Gastrocnemius medialis (tissue), 4 donors: ENCODE measurements at regions not wholly inside any gene's neighbourhood (a gene's known extent, or its start where the extent isn't known, plus 50 kb on each side); places are given as distances from the start of the nearest gene placed in this dataset.

Source experiments
- ATAC-seq, 2 donors: fragments of 150-250 bp; one replicate each; pipeline ENCODE4 v1.9.1; 2016
- DNase-seq, 2 donors: peaks; one replicate each; pipeline ENCODE4 v3.0.0-alpha.2; 2019
- H3K27ac ChIP-seq, 4 donors: fragments of 200-600 bp; sonication (generic); 1 replicate in 1 of 4; 2 replicates in 3 of 4; pipeline ENCODE4 v1.5.1; 2016 to 2018; ENCODE audit warnings: mild to moderate bottlenecking in 2 of 4, moderate library complexity in 1 of 4
- H3K27me3 ChIP-seq, 3 donors: fragments of 200-600 bp; sonication (generic) in 2 of 3; 1 replicate in 1 of 3; 2 replicates in 2 of 3; pipeline versions ENCODE4 v1.5.1 to v1.6.0; 2016 to 2019; ENCODE audit warnings: mild to moderate bottlenecking in 1 of 3, moderate library complexity in 1 of 3
- H3K36me3 ChIP-seq, 2 donors: fragments of 200-600 bp; sonication (generic) in 1 of 2; one replicate each; pipeline ENCODE4 v1.5.1; 2017 to 2018
- H3K4me1 ChIP-seq, 2 donors: fragments of 200-600 bp; sonication (generic) in 1 of 2; one replicate each; pipeline ENCODE4 v1.5.1; 2016 to 2017; ENCODE audit warnings: mild to moderate bottlenecking in 2 of 2
- H3K4me3 ChIP-seq, 4 donors: fragments of 200-600 bp; sonication (generic) in 3 of 4; 1 replicate in 1 of 4; 2 replicates in 3 of 4; pipeline ENCODE4 v1.5.1; 2016 to 2019; ENCODE audit warnings: mild to moderate bottlenecking in 2 of 4
- H3K9me3 ChIP-seq, 3 donors: fragments of 200-600 bp; sonication (generic) in 2 of 3; 1 replicate in 1 of 3; 2 replicates in 2 of 3; pipeline ENCODE4 v1.5.1; 2016 to 2019
- POLR2A ChIP-seq, 2 donors: fragments of 450-650 bp; IDR thresholded peaks; one replicate each; pipeline ENCODE4 v1.6.1; 2017; ENCODE audit warnings: antibody characterized with exemption in 2 of 2, mild to moderate bottlenecking in 2 of 2, moderate library complexity in 2 of 2
- in situ Hi-C, 4 donors: fragments of 200-750 bp; cut with MboI; loops; one replicate each; pipeline versions ENCODE4 v1.15.0 to v1.8.0; 2017; ENCODE audit warnings: low sequenced_read_pairs in 4 of 4
- intact Hi-C: fragments of 100-400 bp; cut with DNase I; formaldehyde crosslinking; loops from one replicate; pipeline ENCODE4 v1.15.1; 2023; ENCODE audit warnings: low total_unique reads
- TF ChIP-seq, protein P1 (sequence below), 5 experiments: fragments of 450-650 bp in 3 of 5; fragments of 200-600 bp in 2 of 5; sonication (generic) in 2 of 5; IDR thresholded peaks in 4 of 5; conservative IDR thresholded peaks in 1 of 5; 1 replicate in 4 of 5; 2 replicates in 1 of 5; pipeline ENCODE4 v1.5.1; 2016 to 2019; ENCODE audit warnings: antibody characterized with exemption in 5 of 5, mild to moderate bottlenecking in 3 of 5, moderate library complexity in 3 of 5

DNA sequence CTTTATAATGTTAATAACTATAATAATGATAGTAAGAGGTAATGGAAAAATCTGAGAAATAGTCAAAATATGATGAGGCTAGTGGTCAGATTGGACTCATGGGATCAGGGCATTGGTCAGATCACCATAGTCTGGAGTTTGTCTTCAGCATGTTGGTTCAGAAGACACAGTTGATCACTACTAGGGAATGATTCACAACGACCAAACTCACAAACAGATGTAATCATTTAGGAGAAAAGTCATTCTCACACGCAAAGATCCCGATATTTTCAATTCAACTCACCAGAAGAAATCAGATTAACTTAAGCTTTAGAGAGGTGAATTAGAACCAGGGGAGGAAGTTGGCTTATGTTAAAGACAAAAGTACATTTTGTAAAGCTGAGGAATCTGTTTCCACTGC, 131.8 kb downstream of the LURAP1L start:
- Histone ChIP-seq H3K36me3 (no peaks in the 10 kb centered on the region), H3K9me3 (no peaks in the 10 kb centered on the region), H3K27me3 (no peaks in the 10 kb centered on the region), H3K4me3 (no peak overlapping the region), H3K27ac (no peak overlapping the region), H3K4me1 (no peaks in the 10 kb centered on the region)
- TF ChIP-seq, protein P1, sequence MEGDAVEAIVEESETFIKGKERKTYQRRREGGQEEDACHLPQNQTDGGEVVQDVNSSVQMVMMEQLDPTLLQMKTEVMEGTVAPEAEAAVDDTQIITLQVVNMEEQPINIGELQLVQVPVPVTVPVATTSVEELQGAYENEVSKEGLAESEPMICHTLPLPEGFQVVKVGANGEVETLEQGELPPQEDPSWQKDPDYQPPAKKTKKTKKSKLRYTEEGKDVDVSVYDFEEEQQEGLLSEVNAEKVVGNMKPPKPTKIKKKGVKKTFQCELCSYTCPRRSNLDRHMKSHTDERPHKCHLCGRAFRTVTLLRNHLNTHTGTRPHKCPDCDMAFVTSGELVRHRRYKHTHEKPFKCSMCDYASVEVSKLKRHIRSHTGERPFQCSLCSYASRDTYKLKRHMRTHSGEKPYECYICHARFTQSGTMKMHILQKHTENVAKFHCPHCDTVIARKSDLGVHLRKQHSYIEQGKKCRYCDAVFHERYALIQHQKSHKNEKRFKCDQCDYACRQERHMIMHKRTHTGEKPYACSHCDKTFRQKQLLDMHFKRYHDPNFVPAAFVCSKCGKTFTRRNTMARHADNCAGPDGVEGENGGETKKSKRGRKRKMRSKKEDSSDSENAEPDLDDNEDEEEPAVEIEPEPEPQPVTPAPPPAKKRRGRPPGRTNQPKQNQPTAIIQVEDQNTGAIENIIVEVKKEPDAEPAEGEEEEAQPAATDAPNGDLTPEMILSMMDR (IDR thresholded peaks at IDR 0.05 in 4 of 5, conservative IDR thresholded peaks at IDR 0.05 in 1 of 5): no peak
- TF ChIP-seq POLR2A (IDR thresholded peaks at IDR 0.05): no peak
- in situ Hi-C loops: no loop called here
- DNase-seq (no peak), ATAC-seq (no peak)
- intact Hi-C loops: no loop called here

DNA sequence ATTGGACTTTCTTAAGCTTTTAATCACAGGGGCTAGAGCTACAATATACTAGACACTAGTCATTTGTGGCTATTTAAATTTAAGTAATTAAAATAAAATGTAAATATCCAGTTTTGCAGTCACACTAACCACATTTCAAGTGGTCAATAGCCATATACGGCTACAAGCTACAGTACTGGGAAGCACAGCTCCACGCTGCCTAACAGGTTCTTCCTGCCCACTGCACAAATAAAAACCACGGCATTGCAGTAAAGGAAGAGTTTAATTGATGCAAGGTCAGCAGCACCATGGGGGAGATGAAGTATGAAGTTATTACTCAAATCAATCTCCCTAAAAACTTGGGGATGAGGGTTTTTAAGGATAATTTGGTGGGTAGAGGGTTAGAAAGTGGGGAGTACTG, 134.1 kb downstream of the LURAP1L start:
- in situ Hi-C loops: no loop called here
- Histone ChIP-seq H3K9me3 (no peaks in the 10 kb centered on the region), H3K4me3 (no peak overlapping the region), H3K27me3 (no peaks in the 10 kb centered on the region), H3K4me1 (no peaks in the 10 kb centered on the region), H3K27ac (no peak overlapping the region), H3K36me3 (no peaks in the 10 kb centered on the region)
- TF ChIP-seq, protein P1 (IDR thresholded peaks at IDR 0.05 in 4 of 5, conservative IDR thresholded peaks at IDR 0.05 in 1 of 5): no peak
- no peak for TF ChIP-seq POLR2A (IDR thresholded peaks at IDR 0.05)
- intact Hi-C loops: no loop called here
- ATAC-seq (no peak), DNase-seq (no peak)

DNA sequence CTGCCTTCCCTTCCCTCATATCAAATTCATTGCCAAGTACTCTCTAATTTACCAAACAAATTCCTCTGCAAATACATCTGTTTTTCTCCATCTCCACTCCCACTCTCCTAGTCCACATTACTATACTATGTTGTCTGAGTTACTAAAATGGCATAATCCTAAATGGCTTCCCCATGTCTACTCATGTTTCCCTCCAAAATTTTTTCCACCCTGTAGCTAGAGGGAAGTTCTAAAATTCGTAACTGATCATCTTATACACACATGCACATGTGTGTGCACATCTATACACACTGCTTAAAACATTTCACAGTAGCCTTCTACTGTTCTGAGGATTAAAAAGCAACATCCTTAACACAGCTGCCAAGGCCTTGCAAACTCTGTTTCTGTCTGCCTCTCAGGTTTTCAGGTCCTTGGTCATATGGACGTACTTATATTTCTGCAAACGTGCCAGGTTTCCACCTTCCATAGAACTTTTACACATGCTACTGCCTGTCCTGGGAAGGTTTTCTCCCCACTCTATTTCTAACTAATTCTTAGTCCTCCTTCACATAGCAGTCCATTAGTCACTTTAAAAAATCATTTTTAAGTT, 140.6 kb downstream of the LURAP1L start:
- H3K27ac ChIP-seq: no peak overlapping the region
- H3K36me3 ChIP-seq: no peaks in the 10 kb centered on the region
- H3K4me1 ChIP-seq: no peaks in the 10 kb centered on the region
- DNase-seq: no peak
- TF ChIP-seq POLR2A (IDR thresholded peaks at IDR 0.05): no peak
- TF ChIP-seq, protein P1 (IDR thresholded peaks at IDR 0.05 in 4 of 5, conservative IDR thresholded peaks at IDR 0.05 in 1 of 5): no peak
- ATAC-seq: no peak
- H3K4me3 ChIP-seq: no peak overlapping the region
- in situ Hi-C loops (loop anchor here in 1 of 4 donors (10.0 kb wide), 1 partner anchor 59 kb away; no protein-coding TSS in a partner anchor), intact Hi-C loops (loop anchor here (10.0 kb wide), 1 partner anchor 1509 kb away; no protein-coding TSS in a partner anchor)
- no peaks in the 10 kb centered on the region for H3K9me3 ChIP-seq
- no peaks in the 10 kb centered on the region for H3K27me3 ChIP-seq

DNA sequence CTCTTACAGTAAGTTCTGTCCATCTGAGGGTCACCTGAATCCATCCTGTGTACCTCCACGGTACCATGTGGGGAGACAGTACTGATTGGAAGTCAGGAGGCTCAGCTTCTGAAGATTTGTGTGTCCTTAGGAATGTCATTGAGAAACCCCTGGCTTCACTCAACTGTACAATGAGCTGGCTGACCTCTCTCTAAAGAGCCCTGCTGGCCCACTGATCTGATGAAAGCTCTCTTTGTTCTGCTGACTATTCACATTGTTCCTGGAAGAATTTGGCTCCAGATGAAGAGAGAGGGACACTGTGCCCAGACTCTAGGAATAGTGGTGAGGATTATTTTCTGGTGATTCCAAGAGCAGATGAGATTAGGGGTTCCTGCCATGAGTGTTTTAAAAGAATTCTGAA, 141.2 kb downstream of the LURAP1L start:
- Histone ChIP-seq H3K36me3 (no peaks in the 10 kb centered on the region), H3K9me3 (no peaks in the 10 kb centered on the region), H3K27ac (no peak overlapping the region), H3K4me1 (no peaks in the 10 kb centered on the region), H3K27me3 (no peaks in the 10 kb centered on the region), H3K4me3 (no peak overlapping the region)
- in situ Hi-C loops (loop anchor here in 1 of 4 donors (10.0 kb wide), 1 partner anchor 59 kb away; no protein-coding TSS in a partner anchor), intact Hi-C loops (loop anchor here (10.0 kb wide), 1 partner anchor 1509 kb away; no protein-coding TSS in a partner anchor)
- DNase-seq: no peak
- no peak for TF ChIP-seq POLR2A (IDR thresholded peaks at IDR 0.05)
- TF ChIP-seq, protein P1 (IDR thresholded peaks at IDR 0.05 in 4 of 5, conservative IDR thresholded peaks at IDR 0.05 in 1 of 5): no peak
- ATAC-seq: no peak

DNA sequence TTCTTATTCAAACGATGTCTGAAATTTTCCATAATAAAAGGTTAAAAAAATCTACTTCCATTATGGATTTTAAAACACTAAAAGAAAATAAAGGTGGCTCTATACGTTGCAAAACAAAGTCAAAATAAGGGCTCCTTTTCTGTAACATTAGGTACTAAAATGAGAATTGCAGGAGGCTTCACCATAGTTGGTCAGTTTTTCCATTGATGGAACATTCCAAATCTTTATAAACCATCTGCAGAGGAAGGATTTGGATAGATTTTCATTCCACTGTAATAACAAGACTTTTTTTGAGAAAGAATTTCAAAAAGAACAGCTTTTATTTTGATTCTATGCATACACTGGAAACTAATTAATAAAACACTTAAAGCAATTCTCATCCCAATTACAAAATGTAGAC, 145.6 kb downstream of the LURAP1L start:
- intact Hi-C loops: no loop called here
- Histone ChIP-seq H3K4me3 (no peak overlapping the region), H3K27me3 (no peaks in the 10 kb centered on the region), H3K4me1 (no peaks in the 10 kb centered on the region), H3K9me3 (no peaks in the 10 kb centered on the region), H3K27ac (no peak overlapping the region), H3K36me3 (no peaks in the 10 kb centered on the region)
- TF ChIP-seq POLR2A (IDR thresholded peaks at IDR 0.05): no peak
- in situ Hi-C loops: no loop called here
- no peak for ATAC-seq
- no peak for DNase-seq
